Astrocyte (in vitro differentiated cells and primary cell): ENCODE measurements at regions not wholly inside any gene's neighbourhood (a gene's known extent, or its start where the extent isn't known, plus 50 kb on each side); places are given as distances from the start of the nearest gene placed in this dataset.

Experiments used
- EZH2 ChIP-seq: IDR thresholded peaks from 2 replicates; pipeline ENCODE4 v1.6.1; 2012; ENCODE audit warnings: mild to moderate bottlenecking, low read length, inconsistent platforms; ENCODE audit not compliant: insufficient read depth
- TF ChIP-seq, protein P1 (sequence below): IDR thresholded peaks from 2 replicates; pipeline ENCODE4 v1.5.1; 2011; ENCODE audit warnings: low read depth, mild to moderate bottlenecking, inconsistent platforms, low read length, moderate library complexity; ENCODE audit not compliant: insufficient read depth

DNA sequence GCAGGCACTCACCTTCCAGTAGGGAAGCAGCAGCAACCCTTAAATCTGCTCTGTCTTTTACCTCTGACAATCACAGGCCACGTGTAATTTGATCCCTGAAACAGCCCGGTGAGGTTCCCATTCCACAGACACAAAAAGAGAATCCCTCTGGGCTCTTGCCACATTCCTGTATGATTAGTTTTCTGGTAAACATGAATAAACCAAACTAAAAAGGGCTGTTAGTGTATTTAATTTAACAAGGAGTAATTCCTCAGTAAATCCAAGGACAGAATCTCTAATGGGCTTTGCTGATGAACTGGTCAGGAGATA, 186.9 kb downstream of the FAM43A start:
- TF ChIP-seq, protein P1, sequence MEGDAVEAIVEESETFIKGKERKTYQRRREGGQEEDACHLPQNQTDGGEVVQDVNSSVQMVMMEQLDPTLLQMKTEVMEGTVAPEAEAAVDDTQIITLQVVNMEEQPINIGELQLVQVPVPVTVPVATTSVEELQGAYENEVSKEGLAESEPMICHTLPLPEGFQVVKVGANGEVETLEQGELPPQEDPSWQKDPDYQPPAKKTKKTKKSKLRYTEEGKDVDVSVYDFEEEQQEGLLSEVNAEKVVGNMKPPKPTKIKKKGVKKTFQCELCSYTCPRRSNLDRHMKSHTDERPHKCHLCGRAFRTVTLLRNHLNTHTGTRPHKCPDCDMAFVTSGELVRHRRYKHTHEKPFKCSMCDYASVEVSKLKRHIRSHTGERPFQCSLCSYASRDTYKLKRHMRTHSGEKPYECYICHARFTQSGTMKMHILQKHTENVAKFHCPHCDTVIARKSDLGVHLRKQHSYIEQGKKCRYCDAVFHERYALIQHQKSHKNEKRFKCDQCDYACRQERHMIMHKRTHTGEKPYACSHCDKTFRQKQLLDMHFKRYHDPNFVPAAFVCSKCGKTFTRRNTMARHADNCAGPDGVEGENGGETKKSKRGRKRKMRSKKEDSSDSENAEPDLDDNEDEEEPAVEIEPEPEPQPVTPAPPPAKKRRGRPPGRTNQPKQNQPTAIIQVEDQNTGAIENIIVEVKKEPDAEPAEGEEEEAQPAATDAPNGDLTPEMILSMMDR: no peak
- TF ChIP-seq EZH2: no peak
